ENCODE measurements at regions not wholly inside any gene's neighbourhood (a gene's known extent, or its start where the extent isn't known, plus 50 kb on each side); places are given as distances from the start of the nearest gene placed in this dataset.

DNA sequence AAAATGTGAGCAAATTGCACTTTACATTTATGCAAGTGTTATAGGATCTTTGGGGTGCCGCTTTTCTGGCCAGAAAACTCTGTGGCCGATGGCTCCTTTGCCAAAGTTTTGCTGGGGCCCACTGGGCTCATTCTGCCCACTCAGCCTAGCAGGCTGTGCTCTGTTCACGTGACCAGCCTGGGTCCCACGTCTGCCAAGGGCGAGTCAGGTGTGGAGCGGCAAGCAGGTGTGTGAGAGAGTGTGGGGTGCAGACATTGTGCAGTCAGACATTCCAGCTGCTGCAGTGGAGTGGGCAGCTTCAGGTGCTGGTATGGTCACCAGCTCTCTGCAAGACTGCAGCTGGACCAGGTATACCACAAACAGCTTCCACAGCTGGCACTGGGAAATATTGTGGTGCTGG, 2305.7 kb downstream of the PCDH9 start:
- dilution Hi-C loops (cut with HindIII; ENCODE audit: low sequenced_read_pairs, unreplicated experiment) (no loop called here), in situ Hi-C loops (cut with MboI; ENCODE audit: low sequenced_read_pairs) (no loop called here), intact Hi-C loops (cut with micrococcal nuclease) (no loop called here)
- Histone ChIP-seq H4K8ac (ENCODE audit: low read depth in 2 of 2, low read length in 2 of 2) (no peak overlapping the region), H3K79me1 (ENCODE audit: low read depth in 1 of 2, low read length in 2 of 2) (no peaks in the 10 kb centered on the region), H2AK5ac (ENCODE audit: low read depth, low read length) (no peak overlapping the region), H3K14ac (replicated peaks; ENCODE audit: low read depth, low read length) (no peak overlapping the region), H3K27me3 (ENCODE audit: control insufficient read depth, insufficient read depth, low read length) (no peaks in the 10 kb centered on the region), H3K9me3 (ENCODE audit: control insufficient read depth, insufficient read depth, low read length) (no peaks in the 10 kb centered on the region), H2BK5ac (ENCODE audit: low read depth, low read length, poor library complexity, severe bottlenecking) (no peak overlapping the region), H2BK20ac (ENCODE audit: low read depth, low read length) (no peak overlapping the region), H4K91ac (ENCODE audit: insufficient read depth, low read depth, low read length) (no peak overlapping the region), H2BK120ac (ENCODE audit: low read depth, low read length) (no peak overlapping the region), H2AFZ (replicated peaks; ENCODE audit: low read length, poor library complexity) (no peak overlapping the region), H3K4me3 (ENCODE audit: insufficient read depth, low read depth, low read length) (no peak overlapping the region), H3K4ac (ENCODE audit: low read depth, low read length) (no peak overlapping the region), H3K9me1 (ENCODE audit: insufficient read depth, low read length) (peaks cover 3% of the 10 kb centered on the region; the same call in 1 of the 2 replicates), H3K36me3 (ENCODE audit: control insufficient read depth, insufficient read depth, low read length) (no peaks in the 10 kb centered on the region), H3K23ac (ENCODE audit: low read depth, low read length) (no peak overlapping the region), H3K18ac (ENCODE audit: low read depth, low read length) (no peak overlapping the region), H3K4me1 (ENCODE audit: control insufficient read depth, insufficient read depth, low read length) (peaks cover 2% of the 10 kb centered on the region), H4K20me1 (ENCODE audit: insufficient read depth, low read length) (no peaks in the 10 kb centered on the region), H3K9ac (ENCODE audit: low read depth, low read length) (no peak overlapping the region), H3K4me2 (ENCODE audit: low read depth, low read length) (no peak overlapping the region), H2AK9ac (replicated peaks; ENCODE audit: low read depth, low read length, poor library complexity) (no peak overlapping the region), H3K56ac (ENCODE audit: extremely low read depth, insufficient read depth, low read length) (no peak overlapping the region), H2BK15ac (ENCODE audit: low read depth, low read length) (no peak overlapping the region), H4K5ac (ENCODE audit: low read depth, low read length) (no peak overlapping the region), H3K27ac (ENCODE audit: insufficient read depth, low read length) (no peak overlapping the region)
- no peak for TF ChIP-seq SMC3 (IDR thresholded peaks at IDR 0.05; ENCODE audit: low read depth, low read length)
- TF ChIP-seq, protein P1, sequence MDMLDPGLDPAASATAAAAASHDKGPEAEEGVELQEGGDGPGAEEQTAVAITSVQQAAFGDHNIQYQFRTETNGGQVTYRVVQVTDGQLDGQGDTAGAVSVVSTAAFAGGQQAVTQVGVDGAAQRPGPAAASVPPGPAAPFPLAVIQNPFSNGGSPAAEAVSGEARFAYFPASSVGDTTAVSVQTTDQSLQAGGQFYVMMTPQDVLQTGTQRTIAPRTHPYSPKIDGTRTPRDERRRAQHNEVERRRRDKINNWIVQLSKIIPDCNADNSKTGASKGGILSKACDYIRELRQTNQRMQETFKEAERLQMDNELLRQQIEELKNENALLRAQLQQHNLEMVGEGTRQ (IDR thresholded peaks at IDR 0.05; ENCODE audit: low read depth, low read length): no peak
- no peak for TF ChIP-seq RFX5 (IDR thresholded peaks at IDR 0.05; ENCODE audit: low read depth, low read length)
- TF ChIP-seq BHLHE40 (IDR thresholded peaks at IDR 0.05; ENCODE audit: low read depth, low read length): no peak
- TF ChIP-seq NFE2L2 (IDR thresholded peaks at IDR 0.05; ENCODE audit: low read depth, low read length): no peak
- TF ChIP-seq, protein P2, sequence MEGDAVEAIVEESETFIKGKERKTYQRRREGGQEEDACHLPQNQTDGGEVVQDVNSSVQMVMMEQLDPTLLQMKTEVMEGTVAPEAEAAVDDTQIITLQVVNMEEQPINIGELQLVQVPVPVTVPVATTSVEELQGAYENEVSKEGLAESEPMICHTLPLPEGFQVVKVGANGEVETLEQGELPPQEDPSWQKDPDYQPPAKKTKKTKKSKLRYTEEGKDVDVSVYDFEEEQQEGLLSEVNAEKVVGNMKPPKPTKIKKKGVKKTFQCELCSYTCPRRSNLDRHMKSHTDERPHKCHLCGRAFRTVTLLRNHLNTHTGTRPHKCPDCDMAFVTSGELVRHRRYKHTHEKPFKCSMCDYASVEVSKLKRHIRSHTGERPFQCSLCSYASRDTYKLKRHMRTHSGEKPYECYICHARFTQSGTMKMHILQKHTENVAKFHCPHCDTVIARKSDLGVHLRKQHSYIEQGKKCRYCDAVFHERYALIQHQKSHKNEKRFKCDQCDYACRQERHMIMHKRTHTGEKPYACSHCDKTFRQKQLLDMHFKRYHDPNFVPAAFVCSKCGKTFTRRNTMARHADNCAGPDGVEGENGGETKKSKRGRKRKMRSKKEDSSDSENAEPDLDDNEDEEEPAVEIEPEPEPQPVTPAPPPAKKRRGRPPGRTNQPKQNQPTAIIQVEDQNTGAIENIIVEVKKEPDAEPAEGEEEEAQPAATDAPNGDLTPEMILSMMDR (conservative IDR thresholded peaks at IDR 0.05; ENCODE audit: low read depth, low read length): no peak
- TF ChIP-seq MXI1 (IDR thresholded peaks at IDR 0.05; ENCODE audit: borderline replicate concordance, low read depth, low read length): no peak
- TF ChIP-seq RCOR1 (IDR thresholded peaks at IDR 0.05; ENCODE audit: insufficient replicate concordance, low read length): no peak
- TF ChIP-seq, protein P3, sequence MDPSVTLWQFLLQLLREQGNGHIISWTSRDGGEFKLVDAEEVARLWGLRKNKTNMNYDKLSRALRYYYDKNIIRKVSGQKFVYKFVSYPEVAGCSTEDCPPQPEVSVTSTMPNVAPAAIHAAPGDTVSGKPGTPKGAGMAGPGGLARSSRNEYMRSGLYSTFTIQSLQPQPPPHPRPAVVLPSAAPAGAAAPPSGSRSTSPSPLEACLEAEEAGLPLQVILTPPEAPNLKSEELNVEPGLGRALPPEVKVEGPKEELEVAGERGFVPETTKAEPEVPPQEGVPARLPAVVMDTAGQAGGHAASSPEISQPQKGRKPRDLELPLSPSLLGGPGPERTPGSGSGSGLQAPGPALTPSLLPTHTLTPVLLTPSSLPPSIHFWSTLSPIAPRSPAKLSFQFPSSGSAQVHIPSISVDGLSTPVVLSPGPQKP (IDR thresholded peaks at IDR 0.05; ENCODE audit: borderline replicate concordance, low read depth, low read length): no peak
- TF ChIP-seq FOS (IDR thresholded peaks at IDR 0.05; ENCODE audit: low read depth, low read length): no peak
- no peak for TF ChIP-seq POLR2A (IDR thresholded peaks at IDR 0.05; ENCODE audit: low read depth, low read length)
- no peak for TF ChIP-seq CEBPB (IDR thresholded peaks at IDR 0.05; ENCODE audit: low read depth, low read length)
- TF ChIP-seq RAD21 (IDR thresholded peaks at IDR 0.05; ENCODE audit: low read length): no peak
- no peak for TF ChIP-seq MAZ (IDR thresholded peaks at IDR 0.05; ENCODE audit: borderline replicate concordance, low read depth, low read length)
- TF ChIP-seq CHD1 (IDR thresholded peaks at IDR 0.05; ENCODE audit: low read depth, low read length): no peak
- no peak for TF ChIP-seq MAFK (IDR thresholded peaks at IDR 0.05; ENCODE audit: low read depth, low read length)
- 85% methylated on average over 5 of the region's 6 CpGs; no CpG with 5 or more reads in 1 of the 2 experiments for WGBS, 2 experiments (ENCODE audit: extremely low coverage in 2 of 2, insufficient read length in 1 of 2)
- CTCF ChIA-PET: no interaction called here
- DNase-seq (no peak), ATAC-seq (ENCODE audit: low read depth) (no peak)
- POLR2A ChIA-PET (ENCODE audit: unreplicated experiment): no interaction called here
- BruUV-seq (replicated peaks): no TSS peak
